HepG2 (cell line): ENCODE measurements at regions not wholly inside any gene's neighbourhood (a gene's known extent, or its start where the extent isn't known, plus 50 kb on each side); places are given as distances from the start of the nearest gene placed in this dataset.

Experiments used
- ATAC-seq: fragments of 200-7000 bp; cut with Tn5 transposase; 3 replicates; pipeline ENCODE4 v1.9.1; 2020; ENCODE audit warnings: mild to moderate bottlenecking, moderate library complexity
- BruUV-seq: library from RNA; stranded (reverse); fragments of 400-500 nt; replicated peaks from 2 replicates; lab custom pipeline; 2021; lab: Mats Ljungman, UMichigan
- CTCF ChIA-PET: fragments of 300-600 bp; formaldehyde crosslinking; extraction: SDS; loops from one replicate; lab custom pipeline; 2021; ENCODE audit warnings: low total read pairs, inconsistent platforms, low intra/inter-chr PET ratio; lab: Yijun Ruan, JAX
- POLR2A ChIA-PET: fragments of 350-600 bp; sonication (Branson Sonifier 250); formaldehyde crosslinking; loops from one replicate; lab custom pipeline; 2020; ENCODE audit warnings: antibody characterized with exemption, inconsistent platforms; lab: Yijun Ruan, JAX
- DNase-seq: peaks from one replicate; pipeline ENCODE4 v3.0.0-alpha.2; 2015; ENCODE audit warnings: low spot score
- FAIRE-seq: peaks from 3 replicates; lab custom pipeline; 2011; peaks lifted over from hg19 to GRCh38; lab: Jason Lieb, UNC
- H2AFZ ChIP-seq: one replicate; pipeline ENCODE4 v1.6.1; 2011; ENCODE audit warnings: low read length, inconsistent platforms
- H3K27ac ChIP-seq: fragments of 300-600 bp; 3 replicates; pipeline ENCODE4 v1.8.0; 2011; ENCODE audit warnings: mixed run types, mild to moderate bottlenecking, mixed read lengths, low read length, inconsistent platforms; ENCODE audit not compliant: insufficient read depth; ENCODE audit errors: extremely low read length
- H3K27me3 ChIP-seq, 2 experiments: fragments of 200-600 bp in 1 of 2; 2 replicates in 1 of 2; 3 replicates in 1 of 2; pipeline versions ENCODE4 v1.6.0 to v1.8.0; 2011; ENCODE audit warnings: low read length in 2 of 2, mild to moderate bottlenecking in 2 of 2, moderate library complexity in 2 of 2, inconsistent platforms in 1 of 2; ENCODE audit not compliant: insufficient read depth in 2 of 2, control insufficient read depth in 1 of 2
- H3K36me3 ChIP-seq, 2 experiments: fragments of 200-600 bp in 1 of 2; replicated peaks in 1 of 2; 2 replicates in 1 of 2; 3 replicates in 1 of 2; pipeline versions ENCODE4 v1.5.1 to v1.8.0; 2011; ENCODE audit warnings: low read length in 2 of 2, inconsistent platforms in 1 of 2; ENCODE audit not compliant: insufficient read depth in 2 of 2, control insufficient read depth in 1 of 2
- H3K4me1 ChIP-seq: 2 replicates; pipeline ENCODE4 v1.5.1; 2012; ENCODE audit warnings: low read length, inconsistent platforms; ENCODE audit not compliant: insufficient read depth
- H3K4me2 ChIP-seq: 2 replicates; pipeline ENCODE4 v1.6.0; 2011; ENCODE audit warnings: low read depth, low read length, inconsistent platforms
- H3K4me3 ChIP-seq, 3 experiments: fragments of 200-600 bp in 1 of 3; sonication (generic), shearing (Covaris generic) in 1 of 3; replicated peaks in 1 of 3; 2 replicates each; pipeline ENCODE4 v1.5.1; 2011 to 2016; ENCODE audit warnings: low read length in 3 of 3, inconsistent platforms in 2 of 3, low read depth in 2 of 3, mild to moderate bottlenecking in 2 of 3, control low read depth in 1 of 3, mixed read lengths in 1 of 3; ENCODE audit not compliant: insufficient read depth in 1 of 3
- H3K79me2 ChIP-seq: one replicate; pipeline ENCODE4 v1.6.1; 2011; ENCODE audit warnings: low read length, inconsistent platforms; ENCODE audit not compliant: insufficient read depth
- H3K9ac ChIP-seq: 2 replicates; pipeline ENCODE4 v1.6.0; 2011; ENCODE audit warnings: mild to moderate bottlenecking, low read depth, low read length, inconsistent platforms; ENCODE audit not compliant: insufficient read depth
- H3K9me3 ChIP-seq: 2 replicates; pipeline ENCODE4 v1.5.1; 2012; ENCODE audit warnings: mild to moderate bottlenecking, low read length
- H4K20me1 ChIP-seq: 2 replicates; pipeline ENCODE4 v1.6.0; 2011; ENCODE audit warnings: inconsistent platforms, mild to moderate bottlenecking, low read length, moderate library complexity; ENCODE audit not compliant: insufficient read depth
- CCDC6 ChIP-seq: sonication (generic); formaldehyde crosslinking; IDR thresholded peaks from 2 replicates; pipeline ENCODE4 v1.8.1; 2022; ENCODE audit warnings: mild to moderate bottlenecking, missing genetic modification reagents, moderate library complexity
- CENPT ChIP-seq: sonication (generic); formaldehyde crosslinking; IDR thresholded peaks from 2 replicates; pipeline ENCODE4 v1.8.0; 2022; ENCODE audit warnings: low read depth, mild to moderate bottlenecking, moderate library complexity, missing genetic modification reagents
- CREB3 ChIP-seq: sonication (generic); formaldehyde crosslinking; IDR thresholded peaks from 2 replicates; pipeline ENCODE4 v1.5.0; 2020; ENCODE audit warnings: missing genetic modification reagents
- DZIP1 ChIP-seq: sonication (generic); formaldehyde crosslinking; IDR thresholded peaks from 2 replicates; pipeline ENCODE4 v1.5.0; 2020; ENCODE audit warnings: mild to moderate bottlenecking, missing genetic modification reagents
- HMG20B ChIP-seq: conservative IDR thresholded peaks from 2 replicates; pipeline ENCODE4 v1.6.1; 2016; ENCODE audit warnings: missing genetic modification reagents, missing compliant biosample characterization
- HMGXB4 ChIP-seq, 2 experiments: sonication (generic) in 1 of 2; formaldehyde crosslinking in 1 of 2; IDR thresholded peaks; 2 replicates each; pipeline versions ENCODE4 v1.4.0 to v1.6.1; 2018 to 2020; ENCODE audit warnings: missing genetic modification reagents in 2 of 2, borderline replicate concordance in 1 of 2, low read depth in 1 of 2, mild to moderate bottlenecking in 1 of 2, missing biosample characterization in 1 of 2
- KDM2A ChIP-seq: sonication (generic); formaldehyde crosslinking; IDR thresholded peaks from 2 replicates; pipeline ENCODE4 v1.4.0; 2020; ENCODE audit warnings: low read depth, missing genetic modification reagents, borderline replicate concordance
- KDM6A ChIP-seq: IDR thresholded peaks from 2 replicates; pipeline ENCODE4 v1.6.1; 2016; ENCODE audit warnings: low read depth
- RERE ChIP-seq: IDR thresholded peaks from 2 replicates; pipeline ENCODE4 v1.6.1; 2016; ENCODE audit warnings: low read depth, missing genetic modification reagents, missing compliant biosample characterization
- RFX5 ChIP-seq: IDR thresholded peaks from 2 replicates; pipeline ENCODE4 v1.6.1; 2011; ENCODE audit warnings: low read depth, low read length, improper control_type of control experiment
- SMARCC2 ChIP-seq: fragments of 450-650 bp; IDR thresholded peaks from 2 replicates; pipeline ENCODE4 v1.6.1; 2017; ENCODE audit warnings: antibody characterized with exemption, mild to moderate bottlenecking
- SSRP1 ChIP-seq: IDR thresholded peaks from 2 replicates; pipeline ENCODE4 v1.6.1; 2016; ENCODE audit warnings: control low read depth
- SUZ12 ChIP-seq: fragments of 150-350 bp; IDR thresholded peaks from 2 replicates; pipeline ENCODE4 v1.6.1; 2014; ENCODE audit warnings: low read depth, low read length
- ZNF530 ChIP-seq: sonication (generic); formaldehyde crosslinking; IDR thresholded peaks from 2 replicates; pipeline ENCODE4 v1.5.0; 2020; ENCODE audit warnings: low read depth, mild to moderate bottlenecking, missing genetic modification reagents
- ZNF678 ChIP-seq: sonication (generic); formaldehyde crosslinking; IDR thresholded peaks from 2 replicates; pipeline ENCODE4 v1.4.0; 2020; ENCODE audit warnings: mild to moderate bottlenecking, missing genetic modification reagents
- WGBS: methylation state at CpG from one replicate; pipeline ENCODE4 v1.1.6; 2017; ENCODE audit warnings: low lambda C conversion rate; 5-methylcytosine and 5-hydroxymethylcytosine counted together
- in situ Hi-C: cut with HindIII; loops from 2 replicates; pipeline ENCODE4 v1.10.0; 2017; ENCODE audit warnings: low pct_unique_long_range_greater_than_20kb; ENCODE audit not compliant: extremely low pct_ligation_motif_present
- intact Hi-C: fragments of 100-400 bp; cut with micrococcal nuclease; formaldehyde crosslinking; loops from one replicate; pipeline ENCODE4 v1.10.0; 2022; ENCODE audit not compliant: unreplicated experiment

- ChIA-PET POLR2A (no interaction called here), CTCF (no interaction called here)
- H3K4me2 ChIP-seq = no peak overlapping the region
- no TSS peak for BruUV-seq
- H2AFZ ChIP-seq = no peak overlapping the region
- FAIRE-seq (no peak), ATAC-seq (no peak), DNase-seq (no peak)
- in situ Hi-C loops (no loop called here), intact Hi-C loops (no loop called here)
- no peaks in the 10 kb centered on the region for H3K36me3 ChIP-seq
- peaks cover 7% of the 10 kb centered on the region for H3K4me1 ChIP-seq
- 42% methylated on average over 9 of the region's 9 CpGs for WGBS
- no peaks in the 10 kb centered on the region for H3K79me2 ChIP-seq
- H3K9me3 ChIP-seq = no peaks in the 10 kb centered on the region
- H3K27me3 ChIP-seq = peaks cover 0 to 12% of the 10 kb centered on the region in 2 experiments; a peak in 1 of 5 replicates
- no peak overlapping the region for H3K27ac ChIP-seq
- H3K9ac ChIP-seq = no peak overlapping the region
- no peaks in the 10 kb centered on the region for H4K20me1 ChIP-seq
- H3K4me3 ChIP-seq = no peak overlapping the region
- TF ChIP-seq RFX5 (no peak), HMGXB4 (CRISPR knock-in tag; IDR thresholded peaks at IDR 0.05; ENCODE audit: borderline replicate concordance in 1 of 2, low read depth in 1 of 2) (no peak), CREB3 (no peak), SSRP1 (CRISPR knock-in tag) (no peak), KDM6A (no peak), KDM2A (CRISPR knock-in tag) (no peak), CCDC6 (CRISPR knock-in tag) (no peak), CENPT (CRISPR knock-in tag) (no peak), ZNF530 (no peak), ZNF678 (CRISPR knock-in tag) (no peak), HMG20B (CRISPR knock-in tag) (no peak), RERE (CRISPR knock-in tag) (no peak), SUZ12 (no peak), SMARCC2 (no peak), DZIP1 (no peak)
Observed at GRCh38 chr16:9370061-9370491, 278.6 kb downstream of the HAPSTR1 start.
